Stomach (tissue), 4 donors: ENCODE measurements at regions not wholly inside any gene's neighbourhood (a gene's known extent, or its start where the extent isn't known, plus 50 kb on each side); places are given as distances from the start of the nearest gene placed in this dataset.

Experiments used
- EP300 ChIP-seq: sonication (generic); formaldehyde crosslinking; IDR thresholded peaks from one replicate; pipeline ENCODE4 v1.6.1; 2017; ENCODE audit warnings: antibody characterized with exemption
- POLR2A ChIP-seq, 4 donors: fragments of 450-650 bp; IDR thresholded peaks; one replicate each; pipeline ENCODE4 v1.6.1; 2016; ENCODE audit warnings: antibody characterized with exemption in 4 of 4, control low read depth in 2 of 4, mild to moderate bottlenecking in 1 of 4, moderate library complexity in 1 of 4
- POLR2AphosphoS5 ChIP-seq, 3 donors: sonication (generic); formaldehyde crosslinking; IDR thresholded peaks; one replicate each; pipeline ENCODE4 v1.6.1; 2016; ENCODE audit warnings: antibody characterized with exemption in 3 of 3

- TF ChIP-seq EP300 (no peak), POLR2AphosphoS5 (IDR thresholded peaks at IDR 0.05) (no peak), POLR2A (IDR thresholded peaks at IDR 0.05) (no peak)
Measured at GRCh38 chr7:118306771-118307170, 82.3 kb downstream of the ANKRD7 start.
